ENCODE measurements at regions not wholly inside any gene's neighbourhood (a gene's known extent, or its start where the extent isn't known, plus 50 kb on each side); places are given as distances from the start of the nearest gene placed in this dataset.

- TF ChIP-seq CTCF (IDR thresholded peaks at IDR 0.05; ENCODE audit: borderline replicate concordance, extremely low read depth, low read length, poor library complexity, severe bottlenecking) (no peak), EZH2 (IDR thresholded peaks at IDR 0.05; ENCODE audit: borderline replicate concordance, low read depth, low read length, severe bottlenecking) (no peak)
Observed at GRCh38 chr15:87736891-87737389, 519.6 kb downstream of the NTRK3 start.
